ENCODE measurements at regions not wholly inside any gene's neighbourhood (a gene's known extent, or its start where the extent isn't known, plus 50 kb on each side); places are given as distances from the start of the nearest gene placed in this dataset.
A peak's percentile ranks its signal among the peaks of the same experiment; 100 is the strongest.

DNA sequence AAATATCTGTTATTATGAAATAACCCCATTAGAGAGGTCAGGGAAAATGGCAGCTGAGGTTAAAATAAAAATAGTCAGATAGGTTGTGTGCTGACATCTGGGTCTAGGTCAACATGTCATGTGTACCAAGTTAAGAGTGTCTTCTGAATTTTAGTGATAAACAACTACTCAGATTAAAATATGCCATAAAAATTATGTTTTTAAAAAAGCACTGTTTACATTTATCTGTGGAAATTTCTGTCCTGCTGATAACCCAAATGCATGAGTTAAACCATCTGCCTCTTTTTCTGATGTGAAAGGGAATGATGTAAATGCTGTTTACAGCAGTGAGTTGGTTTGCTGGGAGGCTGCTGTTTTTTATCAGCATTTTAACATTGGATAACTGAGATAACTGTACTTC is 361.2 kb upstream of the TARS1 start:
- no peaks in the 10 kb centered on the region for H3K9me3 Mint-ChIP-seq (ENCODE audit: unreplicated experiment)
- no TSS peak for BruUV-seq (replicated peaks)
- H3K27me3 Mint-ChIP-seq (ENCODE audit: insufficient read depth, unreplicated experiment) = no peaks in the 10 kb centered on the region
- no peak overlapping the region for H3K4me3 Mint-ChIP-seq (ENCODE audit: unreplicated experiment)
- POLR2A ChIA-PET = no interaction called here
- intact Hi-C loops (cut with micrococcal nuclease) = no loop called here
- no peak overlapping the region for H3K27ac Mint-ChIP-seq (ENCODE audit: low read depth, unreplicated experiment)
- H3K4me1 Mint-ChIP-seq (ENCODE audit: insufficient read depth, unreplicated experiment) = peaks cover 5% of the 10 kb centered on the region
- no peak for DNase-seq (ENCODE audit: unreplicated experiment)
- TF ChIP-seq, protein P1, sequence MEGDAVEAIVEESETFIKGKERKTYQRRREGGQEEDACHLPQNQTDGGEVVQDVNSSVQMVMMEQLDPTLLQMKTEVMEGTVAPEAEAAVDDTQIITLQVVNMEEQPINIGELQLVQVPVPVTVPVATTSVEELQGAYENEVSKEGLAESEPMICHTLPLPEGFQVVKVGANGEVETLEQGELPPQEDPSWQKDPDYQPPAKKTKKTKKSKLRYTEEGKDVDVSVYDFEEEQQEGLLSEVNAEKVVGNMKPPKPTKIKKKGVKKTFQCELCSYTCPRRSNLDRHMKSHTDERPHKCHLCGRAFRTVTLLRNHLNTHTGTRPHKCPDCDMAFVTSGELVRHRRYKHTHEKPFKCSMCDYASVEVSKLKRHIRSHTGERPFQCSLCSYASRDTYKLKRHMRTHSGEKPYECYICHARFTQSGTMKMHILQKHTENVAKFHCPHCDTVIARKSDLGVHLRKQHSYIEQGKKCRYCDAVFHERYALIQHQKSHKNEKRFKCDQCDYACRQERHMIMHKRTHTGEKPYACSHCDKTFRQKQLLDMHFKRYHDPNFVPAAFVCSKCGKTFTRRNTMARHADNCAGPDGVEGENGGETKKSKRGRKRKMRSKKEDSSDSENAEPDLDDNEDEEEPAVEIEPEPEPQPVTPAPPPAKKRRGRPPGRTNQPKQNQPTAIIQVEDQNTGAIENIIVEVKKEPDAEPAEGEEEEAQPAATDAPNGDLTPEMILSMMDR (IDR thresholded peaks at IDR 0.05; ENCODE audit: unreplicated experiment) = no peak
- CTCF ChIA-PET = interaction anchor here (0.5 to 0.6 kb wide), 2 partner anchors 58 to 114 kb away, joined by 3 to 4 read pairs; no protein-coding TSS in a partner anchor
- H3K36me3 Mint-ChIP-seq (ENCODE audit: insufficient read depth, unreplicated experiment) = no peaks in the 10 kb centered on the region

DNA sequence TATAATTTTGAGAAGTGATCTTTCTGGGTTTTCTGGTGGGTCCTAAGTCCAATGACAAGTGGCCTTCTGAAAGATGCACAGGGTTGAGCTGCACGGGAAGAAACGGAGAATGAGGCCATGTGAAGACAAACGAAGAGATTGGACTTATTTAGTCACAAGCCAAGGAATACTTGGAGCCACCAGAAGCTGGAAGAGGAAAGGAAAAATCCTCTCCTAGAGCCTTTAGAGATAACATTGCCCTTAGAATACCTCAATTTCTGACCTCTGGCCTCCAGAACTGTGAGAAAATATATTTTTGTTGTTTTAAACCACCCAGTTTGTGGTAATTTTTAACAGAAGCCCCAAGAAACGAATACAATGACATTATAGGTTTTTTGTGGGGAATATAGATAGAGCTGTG is 360.5 kb upstream of the TARS1 start:
- no peaks in the 10 kb centered on the region for H3K27me3 Mint-ChIP-seq (ENCODE audit: insufficient read depth, unreplicated experiment)
- ChIA-PET CTCF (no interaction called here), POLR2A (no interaction called here)
- no peak overlapping the region for H3K27ac Mint-ChIP-seq (ENCODE audit: low read depth, unreplicated experiment)
- no peaks in the 10 kb centered on the region for H3K36me3 Mint-ChIP-seq (ENCODE audit: insufficient read depth, unreplicated experiment)
- no peaks in the 10 kb centered on the region for H3K4me1 Mint-ChIP-seq (ENCODE audit: insufficient read depth, unreplicated experiment)
- BruUV-seq (replicated peaks) = no TSS peak
- TF ChIP-seq, protein P1 (IDR thresholded peaks at IDR 0.05; ENCODE audit: unreplicated experiment) = no peak
- no peak for DNase-seq (ENCODE audit: unreplicated experiment)
- no peaks in the 10 kb centered on the region for H3K9me3 Mint-ChIP-seq (ENCODE audit: unreplicated experiment)
- intact Hi-C loops (cut with micrococcal nuclease) = no loop called here
- no peak overlapping the region for H3K4me3 Mint-ChIP-seq (ENCODE audit: unreplicated experiment)

DNA sequence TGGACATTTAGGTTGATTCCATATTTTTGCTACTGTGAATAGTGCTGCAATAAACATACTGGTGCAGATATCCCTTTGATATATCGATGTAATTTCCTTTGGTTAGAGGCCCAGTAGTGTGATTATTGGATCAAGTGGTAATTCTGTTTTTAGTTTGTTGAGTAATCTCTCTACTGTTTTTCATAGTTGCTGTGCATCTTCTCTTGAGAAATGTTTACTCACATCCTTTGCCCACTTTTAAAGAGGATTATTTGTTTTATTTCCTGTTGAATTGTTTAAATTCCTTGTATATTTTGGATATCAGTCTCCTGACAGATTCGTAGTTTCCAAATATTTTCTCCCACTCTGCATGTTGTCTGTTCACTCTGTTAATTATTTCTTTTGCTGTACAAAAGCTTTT is 352.6 kb upstream of the TARS1 start:
- CTCF ChIA-PET = no interaction called here
- H3K27me3 Mint-ChIP-seq (ENCODE audit: insufficient read depth, unreplicated experiment) = no peaks in the 10 kb centered on the region

DNA sequence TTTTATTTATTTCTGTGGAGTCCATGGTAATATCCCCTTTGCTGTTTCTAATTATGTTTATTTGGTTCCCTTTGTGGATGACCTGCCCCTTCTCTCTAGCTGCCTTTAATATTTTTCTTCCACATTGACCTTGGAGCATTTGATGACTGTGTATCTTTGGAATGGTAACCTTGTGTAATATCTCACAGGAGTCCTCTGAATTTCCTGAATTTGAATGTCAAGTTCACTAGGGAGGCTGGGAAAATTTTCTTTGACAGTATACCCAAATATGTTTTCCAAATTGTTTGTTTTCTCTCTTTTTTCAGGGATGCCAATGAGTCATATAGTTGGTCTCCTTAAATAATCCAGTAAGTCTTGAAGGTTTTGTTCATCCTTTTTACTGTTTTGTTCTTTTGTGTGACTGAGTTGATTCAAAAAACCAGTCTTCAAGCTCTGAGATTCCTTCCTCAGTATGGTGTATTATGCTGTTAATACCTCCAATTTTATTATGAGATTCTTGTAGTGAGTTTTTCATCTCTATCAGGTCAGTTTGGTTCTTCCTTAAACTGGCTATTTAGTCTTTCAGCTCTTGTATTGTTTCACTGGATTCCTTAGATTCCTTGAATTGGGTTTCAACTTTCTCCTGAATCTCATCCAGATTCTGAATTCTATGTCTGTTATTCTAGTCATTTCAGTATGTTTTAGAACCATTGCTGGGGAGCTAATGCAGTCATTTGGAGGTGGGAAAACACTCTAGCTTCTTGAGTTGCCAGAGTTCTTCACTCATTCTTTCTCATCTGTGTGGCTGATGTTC is 349.0 kb upstream of the TARS1 start:
- POLR2A ChIA-PET = interaction anchor here (0.7 kb wide), 1 partner anchor 701 kb away, joined by 3 read pairs; no protein-coding TSS in a partner anchor
- no TSS peak for BruUV-seq (replicated peaks)
- no peaks in the 10 kb centered on the region for H3K36me3 Mint-ChIP-seq (ENCODE audit: insufficient read depth, unreplicated experiment)
- CTCF ChIA-PET = no interaction called here
- H3K4me1 Mint-ChIP-seq (ENCODE audit: insufficient read depth, unreplicated experiment) = peaks cover 16% of the 10 kb centered on the region
- H3K4me3 Mint-ChIP-seq (ENCODE audit: unreplicated experiment) = no peak overlapping the region
- H3K9me3 Mint-ChIP-seq (ENCODE audit: unreplicated experiment) = no peaks in the 10 kb centered on the region
- H3K27ac Mint-ChIP-seq (ENCODE audit: low read depth, unreplicated experiment) = peak overlapping the region; percentile 8
- H3K27me3 Mint-ChIP-seq (ENCODE audit: insufficient read depth, unreplicated experiment) = no peaks in the 10 kb centered on the region
- intact Hi-C loops (cut with micrococcal nuclease) = no loop called here
- TF ChIP-seq, protein P1 (IDR thresholded peaks at IDR 0.05; ENCODE audit: unreplicated experiment) = no peak
- peak; percentile 60 for DNase-seq (ENCODE audit: unreplicated experiment)

More for the DNA sequence above, 352.6 kb upstream of the TARS1 start:
- DNase-seq (ENCODE audit: unreplicated experiment) = no peak
- H3K9me3 Mint-ChIP-seq (ENCODE audit: unreplicated experiment) = no peaks in the 10 kb centered on the region
- H3K27ac Mint-ChIP-seq (ENCODE audit: low read depth, unreplicated experiment) = no peak overlapping the region
- intact Hi-C loops (cut with micrococcal nuclease) = no loop called here
- no peak overlapping the region for H3K4me3 Mint-ChIP-seq (ENCODE audit: unreplicated experiment)
- H3K36me3 Mint-ChIP-seq (ENCODE audit: insufficient read depth, unreplicated experiment) = no peaks in the 10 kb centered on the region
- POLR2A ChIA-PET = no interaction called here
- no TSS peak for BruUV-seq (replicated peaks)
- H3K4me1 Mint-ChIP-seq (ENCODE audit: insufficient read depth, unreplicated experiment) = peaks cover 16% of the 10 kb centered on the region
- TF ChIP-seq, protein P1 (IDR thresholded peaks at IDR 0.05; ENCODE audit: unreplicated experiment) = no peak
